HG03196 (cell line): ENCODE measurements at regions not wholly inside any gene's neighbourhood (a gene's known extent, or its start where the extent isn't known, plus 50 kb on each side); places are given as distances from the start of the nearest gene placed in this dataset.
"Not testable (repeated sequence)": the region's sequence is repeated elsewhere in the genome, so short reads cannot be mapped to it uniquely, and the experiment has no call there.

Source experiments
- ATAC-seq: cut with Tn5 transposase; IDR thresholded peaks from one replicate; pipeline ENCODE4 v1.9.1; 2021; ENCODE audit not compliant: unreplicated experiment

DNA sequence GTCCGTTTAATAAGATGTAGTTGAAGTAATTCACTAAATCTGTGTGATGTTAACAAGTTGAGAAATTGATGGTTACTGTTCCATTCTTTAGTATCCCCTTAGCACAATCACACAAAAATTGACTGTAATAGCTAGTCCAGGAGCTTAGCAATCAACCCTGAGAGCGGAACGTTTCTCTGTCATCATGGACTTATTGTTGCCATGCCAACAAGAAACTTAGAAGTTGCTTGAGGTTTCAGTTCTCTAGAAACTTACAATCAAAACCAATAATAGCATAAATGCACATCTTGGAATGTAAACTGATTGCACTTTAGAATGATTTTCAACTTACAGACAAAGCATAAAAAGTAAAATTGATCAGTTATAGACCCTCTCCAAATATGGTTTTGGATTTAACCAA, 125.4 kb upstream of the ANKH start:
- peak; percentile 65 for ATAC-seq

DNA sequence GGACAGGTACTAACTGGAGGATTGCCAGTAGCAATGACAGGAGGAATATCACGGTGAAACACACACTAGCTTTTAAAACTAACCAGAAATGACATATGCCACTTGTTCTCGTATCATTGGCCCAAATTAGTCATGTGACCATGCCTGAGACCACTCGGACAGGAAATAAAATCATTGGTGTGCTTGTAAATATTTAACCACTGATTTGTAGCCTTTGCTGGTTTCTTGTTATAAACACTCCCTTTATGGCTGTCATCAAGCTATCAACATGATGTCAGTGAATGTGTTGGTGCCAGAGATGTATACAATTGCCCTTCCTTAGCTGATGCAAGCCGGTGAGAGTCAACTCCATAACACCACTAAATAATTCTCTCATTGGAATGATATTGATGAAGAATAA, 123.7 kb upstream of the ANKH start:
- no peak for ATAC-seq

GRCh38 chr5:14993459-14994133, 122.0 kb upstream of the ANKH start:
- not testable (repeated sequence) for ATAC-seq

DNA sequence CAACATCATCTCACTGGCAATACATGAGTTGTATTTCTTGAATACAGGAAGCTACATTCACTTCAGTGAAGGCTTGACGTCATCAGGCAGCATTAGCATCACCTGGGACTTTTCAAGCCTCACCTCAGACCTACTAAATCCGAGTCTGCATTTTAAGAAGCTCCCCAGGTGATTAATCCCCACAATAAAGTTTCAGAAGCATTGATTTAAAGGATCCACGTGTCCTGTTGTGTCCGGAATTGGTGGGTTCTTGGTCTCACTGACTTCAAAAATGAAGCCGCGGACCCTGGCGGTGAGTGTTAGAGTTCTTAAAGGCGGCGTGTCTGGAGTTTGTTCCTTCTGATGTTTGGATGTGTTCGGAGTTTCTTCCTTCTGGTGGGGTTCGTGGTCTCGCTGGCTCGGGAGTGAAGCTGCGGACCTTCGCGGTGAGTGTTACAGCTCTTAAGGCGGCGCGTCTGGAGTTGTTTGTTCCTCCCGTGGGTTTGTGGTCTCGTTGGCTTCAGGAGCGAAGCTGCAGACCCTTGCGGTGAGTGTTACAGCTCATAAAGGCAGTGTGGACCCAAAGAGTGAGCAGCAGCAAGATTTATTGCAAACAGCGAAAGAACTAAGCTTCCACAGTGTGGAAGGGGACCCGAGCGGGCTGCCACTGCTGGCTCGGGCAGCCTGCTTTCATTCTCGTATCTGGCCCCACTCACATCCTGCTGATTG, 121.3 kb upstream of the ANKH start:
- peak; percentile 76 for ATAC-seq

DNA sequence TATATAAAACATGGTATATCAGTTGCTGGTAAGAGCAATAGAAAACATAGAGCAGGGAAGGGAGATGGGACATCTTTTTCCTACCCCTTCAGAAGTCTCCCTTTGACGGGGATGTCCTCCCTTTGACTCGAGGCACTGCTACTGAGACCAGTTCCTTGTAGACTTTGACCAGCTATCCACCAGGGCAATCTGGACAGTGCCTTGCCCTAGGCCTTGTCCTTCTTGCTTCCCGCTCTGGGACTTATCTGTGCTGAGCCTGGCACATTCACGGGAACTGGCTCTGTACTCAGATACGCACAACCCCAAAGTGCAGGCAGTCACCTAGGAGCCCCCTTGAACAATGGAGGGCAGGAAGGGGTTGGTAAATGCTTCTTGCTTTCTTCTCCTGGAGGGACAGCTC, 116.6 kb upstream of the ANKH start:
- ATAC-seq = no peak

DNA sequence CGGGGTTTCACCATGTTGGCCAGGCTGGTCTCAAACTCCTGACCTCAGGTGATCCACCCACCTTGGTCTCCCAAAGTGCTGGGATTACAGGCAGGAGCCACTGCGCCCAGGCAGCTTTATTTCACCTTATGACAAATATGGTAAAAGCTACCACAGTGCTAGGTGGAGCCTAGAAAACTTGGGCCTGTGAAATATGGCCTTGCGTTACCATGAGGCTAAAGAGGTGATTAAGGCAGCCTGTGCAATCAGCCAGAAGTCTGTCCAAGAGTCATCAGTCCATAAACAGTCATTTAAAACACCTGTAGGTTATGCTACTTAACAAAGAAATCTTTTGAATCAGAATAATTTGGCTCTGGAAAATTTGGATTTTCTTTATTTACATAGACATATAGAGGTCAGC, 114.8 kb upstream of the ANKH start:
- no peak for ATAC-seq

GRCh38 chr5:14983666-14984441, 112.3 kb upstream of the ANKH start:
- ATAC-seq = no peak

DNA sequence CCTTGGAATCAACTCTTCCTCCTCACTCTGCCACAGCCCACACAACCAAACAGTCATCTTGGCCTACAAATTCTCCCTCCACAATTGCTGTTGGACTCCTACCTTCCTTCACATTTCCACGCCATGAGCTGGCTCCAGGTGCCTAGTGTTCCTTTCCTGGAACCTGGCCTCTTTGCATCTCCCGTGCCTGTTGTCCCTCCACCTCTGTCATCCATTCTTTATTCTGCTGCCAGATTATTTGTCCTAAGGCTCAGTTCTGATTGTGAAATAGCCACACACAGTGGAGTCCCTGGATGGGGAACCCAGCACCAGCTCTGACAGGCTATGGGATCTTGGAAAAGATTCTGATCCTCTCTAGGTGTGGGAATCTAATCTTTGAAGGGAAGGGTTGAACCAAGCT, 109.1 kb upstream of the ANKH start:
- no peak for ATAC-seq

DNA sequence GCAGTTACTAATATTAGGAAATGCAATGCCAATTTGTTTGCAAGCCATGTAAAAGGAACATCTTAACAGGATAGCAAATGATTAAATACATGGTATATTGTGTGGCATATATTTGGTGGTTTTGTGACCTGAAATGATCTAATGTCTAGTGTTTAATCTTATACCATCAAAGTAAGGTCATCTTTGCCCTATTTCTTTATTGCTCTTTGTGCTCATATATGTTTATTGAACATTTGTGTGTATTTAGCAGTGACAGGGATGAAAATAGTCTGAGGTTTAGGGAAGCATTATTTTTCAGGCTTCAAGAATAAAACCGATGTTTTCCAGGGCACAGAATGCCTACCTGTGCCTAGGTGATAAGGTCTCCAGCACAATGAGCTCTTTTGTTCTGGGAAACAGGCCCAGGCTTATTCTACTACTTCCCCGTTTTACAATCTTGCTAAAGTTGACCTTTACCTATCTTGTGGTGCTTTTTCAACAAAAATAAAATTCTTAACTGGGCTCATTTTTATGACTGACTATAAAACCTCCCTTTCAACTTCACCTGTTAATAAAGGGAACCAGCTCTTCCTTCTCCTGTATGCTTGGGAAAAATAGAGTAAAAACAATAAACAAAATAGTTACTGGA, 105.6 kb upstream of the ANKH start:
- ATAC-seq = no peak

GRCh38 chr5:14976486-14976885, 104.9 kb upstream of the ANKH start:
- ATAC-seq = no peak

- no peak for ATAC-seq
Measured at GRCh38 chr5:14971873-14972272, 100.3 kb upstream of the ANKH start.

- ATAC-seq = no peak
Measured at GRCh38 chr5:14968796-14969195, 97.2 kb upstream of the ANKH start.

DNA sequence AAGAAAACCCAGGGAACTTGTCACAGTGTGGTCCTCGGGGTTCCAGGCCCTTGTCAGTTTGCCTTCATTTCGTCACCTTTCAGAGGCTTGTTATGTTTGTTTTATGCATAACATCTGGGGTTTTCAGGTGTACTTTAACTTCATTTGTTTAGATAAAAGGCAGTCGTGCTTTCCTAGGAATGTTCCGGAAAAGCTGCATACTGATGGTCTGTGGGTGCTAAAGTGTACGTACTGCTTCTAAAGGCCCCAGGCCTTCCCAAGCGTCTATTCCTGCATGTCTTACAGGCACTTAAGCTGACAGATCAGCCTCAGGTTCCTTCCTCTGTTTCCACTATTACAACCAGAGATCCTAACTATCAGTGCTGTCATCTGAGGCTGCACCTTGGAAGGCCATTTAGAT, 95.6 kb upstream of the ANKH start:
- ATAC-seq = no peak

GRCh38 chr5:14965815-14966214, 94.2 kb upstream of the ANKH start:
- no peak for ATAC-seq

DNA sequence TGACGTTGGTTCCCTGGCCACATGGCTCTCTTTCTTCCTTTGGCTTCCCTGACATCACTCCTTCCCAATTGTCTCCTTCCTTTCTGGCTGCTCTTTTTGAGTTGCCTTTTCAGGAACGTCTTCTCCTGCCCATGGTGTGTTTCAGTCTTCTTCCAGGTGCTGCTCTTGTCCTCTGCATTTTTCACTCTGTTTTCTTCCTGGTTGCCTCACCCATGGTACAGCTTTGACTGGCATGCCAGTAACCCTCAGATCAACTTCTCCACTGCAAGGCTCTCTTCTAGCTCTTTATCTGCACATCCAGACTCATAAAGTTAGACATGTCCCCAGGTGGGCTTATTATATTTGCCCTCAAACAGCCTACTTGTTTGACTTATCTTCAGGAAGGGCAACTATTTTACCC, 91.0 kb upstream of the ANKH start:
- ATAC-seq = no peak

- no peak for ATAC-seq
Measured at GRCh38 chr5:14960120-14960462, 88.5 kb upstream of the ANKH start.

DNA sequence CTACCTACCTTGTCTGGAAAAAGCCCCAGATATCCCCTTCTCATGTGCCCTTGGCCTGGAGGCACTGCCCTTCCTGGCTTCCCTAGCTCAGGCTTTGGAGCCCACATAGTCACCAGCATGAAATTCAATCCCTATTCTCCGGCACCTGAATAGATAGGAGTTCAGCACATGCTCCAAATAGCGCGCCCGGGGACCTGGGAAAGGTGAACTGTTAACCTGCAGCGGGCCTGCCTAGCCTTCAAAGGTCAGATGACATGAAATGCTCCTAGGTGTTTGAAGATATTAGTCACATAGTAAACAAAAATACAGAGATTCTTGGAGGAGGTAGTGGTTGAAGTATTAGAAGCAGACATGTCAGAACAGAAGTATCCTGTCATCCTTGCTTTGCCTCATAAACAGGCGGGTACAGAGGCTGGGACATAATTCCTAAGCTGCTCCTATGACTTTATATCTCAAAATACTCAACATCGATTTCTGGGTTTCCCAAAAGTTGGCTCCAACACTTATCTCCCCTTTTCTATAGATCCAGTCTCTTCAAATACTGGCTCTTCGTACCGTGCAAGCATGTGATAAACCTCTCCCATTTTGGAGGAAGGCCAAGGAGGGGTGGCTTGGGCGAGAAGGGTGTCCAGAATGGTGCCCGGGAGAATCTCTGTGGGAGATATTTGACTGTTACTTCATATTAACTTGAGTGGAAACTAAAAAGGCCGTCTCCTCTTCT, 88.0 kb upstream of the ANKH start:
- ATAC-seq = no peak

- no peak for ATAC-seq
Measured at GRCh38 chr5:14958188-14958587, 86.6 kb upstream of the ANKH start.

DNA sequence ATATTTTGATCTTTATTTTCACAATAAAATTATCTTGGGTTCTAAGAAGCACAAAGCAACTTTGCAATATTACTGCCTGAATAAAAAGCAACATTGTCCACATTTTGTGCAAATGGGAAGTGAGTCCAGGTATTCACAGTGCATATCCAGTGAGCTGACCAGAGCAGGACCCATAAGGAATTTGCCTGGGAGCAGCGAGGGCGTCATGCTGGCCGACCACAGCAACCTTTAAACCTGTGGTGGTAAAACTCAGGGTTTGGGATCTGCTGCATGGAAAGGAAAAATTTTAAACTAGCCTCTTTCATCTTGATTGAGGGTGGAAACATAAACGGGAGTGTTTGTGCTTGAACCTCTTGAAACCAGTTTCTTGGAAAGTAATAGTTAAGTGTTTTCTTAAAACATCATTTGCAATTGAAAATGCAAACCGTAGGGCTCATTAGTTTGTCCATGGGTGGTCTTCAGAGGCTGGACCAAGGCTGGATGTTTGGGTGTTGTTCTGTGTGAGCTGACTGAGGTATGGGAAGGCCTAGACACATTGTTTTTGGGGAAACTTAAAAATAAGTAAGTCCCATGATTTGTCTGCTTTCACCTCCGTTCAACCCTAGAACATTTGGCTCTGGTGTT, 85.0 kb upstream of the ANKH start:
- ATAC-seq = no peak

DNA sequence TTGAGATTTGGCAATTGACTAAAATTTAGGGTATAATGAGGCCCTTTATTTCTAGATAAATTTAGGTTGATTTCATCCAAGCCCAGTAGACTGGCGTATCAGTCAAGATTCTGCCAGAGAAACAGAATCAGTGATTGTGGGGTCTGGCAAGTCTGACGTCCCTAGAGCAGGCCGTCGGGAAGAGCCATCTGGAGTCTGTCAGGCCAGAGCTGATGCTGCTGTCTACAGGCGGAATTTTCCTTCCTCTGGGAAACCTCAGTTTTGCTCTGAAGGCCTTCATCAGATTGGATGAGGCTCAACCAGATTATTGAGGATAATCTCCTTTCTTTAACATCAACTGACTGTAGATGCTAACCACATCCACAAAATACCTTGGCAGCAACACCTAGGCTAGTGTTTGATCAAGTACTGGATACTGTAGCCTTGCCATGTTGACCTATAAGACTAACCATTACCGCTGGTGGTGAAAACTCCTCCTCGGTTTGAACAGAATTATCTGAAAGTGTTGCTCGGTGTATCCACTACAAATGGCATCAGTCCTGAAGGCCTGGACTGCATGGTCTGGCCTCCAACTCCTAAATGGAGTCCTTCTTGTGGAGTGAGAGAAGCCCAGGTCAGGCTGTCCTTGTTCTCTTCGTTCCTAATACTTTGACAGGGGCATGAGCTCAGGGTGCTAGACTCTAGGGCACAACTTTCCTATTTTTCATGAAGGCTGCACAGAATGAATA, 83.2 kb upstream of the ANKH start:
- ATAC-seq = no peak
